OCI-LY1 (cell line): ENCODE measurements at regions not wholly inside any gene's neighbourhood (a gene's known extent, or its start where the extent isn't known, plus 50 kb on each side); places are given as distances from the start of the nearest gene placed in this dataset.

ENCODE experiments used
- CTCF ChIP-seq: fragments of 200-600 bp; sonication (generic), shearing (Covaris generic); IDR thresholded peaks from 2 replicates; pipeline ENCODE4 v1.5.1; 2017; ENCODE audit warnings: mild to moderate bottlenecking, antibody characterized with exemption, low read length, moderate library complexity, mixed read lengths
- EZH2 ChIP-seq: fragments of 200-600 bp; sonication (generic), shearing (Covaris generic); IDR thresholded peaks from 2 replicates; pipeline ENCODE4 v1.8.0; 2017; ENCODE audit warnings: borderline replicate concordance, mixed run types, mild to moderate bottlenecking, antibody characterized with exemption, low read length, moderate library complexity, mixed read lengths

GRCh38 chr2:65489269-65489668, 56.9 kb upstream of the SPRED2 start:
- TF ChIP-seq EZH2: no peak
- TF ChIP-seq CTCF: no peak
